ENCODE measurements at regions not wholly inside any gene's neighbourhood (a gene's known extent, or its start where the extent isn't known, plus 50 kb on each side); places are given as distances from the start of the nearest gene placed in this dataset.

GRCh38 chr5:175288048-175288621, 155.8 kb downstream of the DRD1 start:
- DNase-seq, result peak in 51 of 58 donors; percentile 2 to 82 (median 47)

- no peak for DNase-seq
Observed at GRCh38 chr5:175286981-175287380, 157.0 kb downstream of the DRD1 start.

- no peak for DNase-seq
Observed at GRCh38 chr5:175285261-175285660, 158.7 kb downstream of the DRD1 start.

- no peak for DNase-seq
Observed at GRCh38 chr5:175284806-175285205, 159.2 kb downstream of the DRD1 start.

- DNase-seq, result no peak
Observed at GRCh38 chr5:175282611-175283225, 161.3 kb downstream of the DRD1 start.

GRCh38 chr5:175281714-175282113, 162.3 kb downstream of the DRD1 start:
- no peak for DNase-seq

GRCh38 chr5:175281257-175281656, 162.7 kb downstream of the DRD1 start:
- no peak for DNase-seq

- DNase-seq, result no peak
Observed at GRCh38 chr5:175279506-175279905, 164.5 kb downstream of the DRD1 start.

GRCh38 chr5:175275748-175276147, 168.2 kb downstream of the DRD1 start:
- no peak for DNase-seq

GRCh38 chr5:175275097-175275496, 168.9 kb downstream of the DRD1 start:
- no peak for DNase-seq

- no peak for DNase-seq
Observed at GRCh38 chr5:175274171-175274570, 169.8 kb downstream of the DRD1 start.

GRCh38 chr5:175264406-175264805, 179.6 kb downstream of the DRD1 start:
- no peak for DNase-seq

GRCh38 chr5:175263776-175264175, 180.2 kb downstream of the DRD1 start:
- no peak for DNase-seq

- DNase-seq, result no peak
Observed at GRCh38 chr5:175261526-175261925, 182.5 kb downstream of the DRD1 start.

- DNase-seq, result no peak
Observed at GRCh38 chr5:175261037-175261436, 182.9 kb downstream of the DRD1 start.

GRCh38 chr5:175257847-175258194, 186.2 kb downstream of the DRD1 start:
- DNase-seq, result no peak

- DNase-seq, result no peak
Observed at GRCh38 chr5:175257128-175257846, 186.7 kb downstream of the DRD1 start.

- peak in 4 of 58 donors; percentile 9 to 59 (median 11) for DNase-seq
Observed at GRCh38 chr5:175254155-175254554, 189.8 kb downstream of the DRD1 start.

- peak in 5 of 58 donors; percentile 26 to 40 (median 32) for DNase-seq
Observed at GRCh38 chr5:175253597-175253996, 190.4 kb downstream of the DRD1 start.

- DNase-seq, result no peak
Observed at GRCh38 chr5:175252234-175252805, 191.7 kb downstream of the DRD1 start.

- no peak for DNase-seq
Observed at GRCh38 chr5:175250426-175250825, 193.6 kb downstream of the DRD1 start.

GRCh38 chr5:175248416-175248905, 195.5 kb downstream of the DRD1 start:
- no peak for DNase-seq
